Natural killer cell (primary cell): ENCODE measurements at regions not wholly inside any gene's neighbourhood (a gene's known extent, or its start where the extent isn't known, plus 50 kb on each side); places are given as distances from the start of the nearest gene placed in this dataset.

Source experiments
- ATAC-seq, 3 donors: fragments of 150-1000 bp in 2 of 3; fragments of 200-7000 bp in 1 of 3; cut with Tn5 transposase; 1 replicate in 1 of 3; 2 replicates in 2 of 3; pipeline ENCODE4 v1.10.0; 2021; ENCODE audit warnings: mild to moderate bottlenecking in 2 of 3, moderate library complexity in 2 of 3
- DNase-seq, 2 donors: peaks; one replicate each; pipeline versions ENCODE4 v3.0.0 to v3.0.0-alpha.2; 2013 to 2021; ENCODE audit warnings: mixed read lengths in 1 of 2
- H3K27ac ChIP-seq: one replicate; pipeline ENCODE4 v1.5.1; 2013; ENCODE audit warnings: mild to moderate bottlenecking, low read length
- H3K27me3 ChIP-seq: one replicate; pipeline ENCODE4 v1.6.1; 2013; ENCODE audit warnings: low read length; ENCODE audit not compliant: control insufficient read depth, insufficient read depth
- H3K36me3 ChIP-seq: one replicate; pipeline ENCODE4 v1.6.1; 2013; ENCODE audit warnings: low read length; ENCODE audit not compliant: control insufficient read depth, insufficient read depth
- H3K4me1 ChIP-seq: one replicate; pipeline ENCODE4 v1.6.1; 2013; ENCODE audit warnings: low read length; ENCODE audit not compliant: control insufficient read depth, insufficient read depth
- H3K4me3 ChIP-seq: one replicate; pipeline ENCODE4 v1.5.1; 2013; ENCODE audit warnings: low read length
- H3K9me3 ChIP-seq: one replicate; pipeline ENCODE4 v1.6.1; 2013; ENCODE audit warnings: low read length; ENCODE audit not compliant: control insufficient read depth, insufficient read depth
- H3K27ac Mint-ChIP-seq, 2 donors: one replicate each; pipeline ENCODE4 v1.8.0; 2022; ENCODE audit warnings: mild to moderate bottlenecking in 2 of 2, mixed read lengths in 2 of 2, moderate library complexity in 1 of 2
- H3K27me3 Mint-ChIP-seq, 2 donors: one replicate each; pipeline ENCODE4 v1.8.0; 2022; ENCODE audit warnings: low read depth in 2 of 2, mixed read lengths in 2 of 2
- H3K36me3 Mint-ChIP-seq: one replicate; pipeline ENCODE4 v1.8.0; 2022; ENCODE audit warnings: mixed read lengths
- H3K4me1 Mint-ChIP-seq, 2 donors: one replicate each; pipeline ENCODE4 v1.8.0; 2022; ENCODE audit warnings: mixed read lengths in 2 of 2
- H3K4me3 Mint-ChIP-seq: one replicate; pipeline ENCODE4 v1.8.0; 2022; ENCODE audit warnings: mild to moderate bottlenecking, moderate library complexity, mixed read lengths
- H3K9me3 Mint-ChIP-seq, 2 donors: one replicate each; pipeline ENCODE4 v1.8.0; 2022; ENCODE audit warnings: mixed read lengths in 2 of 2
- WGBS: methylation state at CpG from one replicate; pipeline ENCODE4 v1.1.7; 2013; ENCODE audit warnings: missing lambda C conversion rate; ENCODE audit not compliant: insufficient coverage; 5-methylcytosine and 5-hydroxymethylcytosine counted together
- intact Hi-C: fragments of 100-400 bp; cut with micrococcal nuclease; formaldehyde crosslinking; loops from one replicate; pipeline ENCODE4 v1.14.2; 2022
- TF ChIP-seq, protein P1 (sequence below): fragments of 200-600 bp; IDR thresholded peaks from one replicate; pipeline ENCODE4 v1.8.0; 2022; ENCODE audit warnings: antibody characterized with exemption

GRCh38 chr21:28336314-28336713 is 656.4 kb downstream of the LTN1 start:
- Histone ChIP-seq H3K4me1 (no peaks in the 10 kb centered on the region), H3K4me3 (no peak overlapping the region), H3K9me3 (no peaks in the 10 kb centered on the region), H3K27me3 (no peaks in the 10 kb centered on the region), H3K36me3 (no peaks in the 10 kb centered on the region), H3K27ac (no peak overlapping the region)
- Mint-ChIP-seq H3K4me1 (no peaks in the 10 kb centered on the region), H3K27me3 (no peaks in the 10 kb centered on the region), H3K4me3 (no peak overlapping the region), H3K27ac (no peak overlapping the region), H3K36me3 (no peaks in the 10 kb centered on the region), H3K9me3 (no peaks in the 10 kb centered on the region)
- TF ChIP-seq, protein P1, sequence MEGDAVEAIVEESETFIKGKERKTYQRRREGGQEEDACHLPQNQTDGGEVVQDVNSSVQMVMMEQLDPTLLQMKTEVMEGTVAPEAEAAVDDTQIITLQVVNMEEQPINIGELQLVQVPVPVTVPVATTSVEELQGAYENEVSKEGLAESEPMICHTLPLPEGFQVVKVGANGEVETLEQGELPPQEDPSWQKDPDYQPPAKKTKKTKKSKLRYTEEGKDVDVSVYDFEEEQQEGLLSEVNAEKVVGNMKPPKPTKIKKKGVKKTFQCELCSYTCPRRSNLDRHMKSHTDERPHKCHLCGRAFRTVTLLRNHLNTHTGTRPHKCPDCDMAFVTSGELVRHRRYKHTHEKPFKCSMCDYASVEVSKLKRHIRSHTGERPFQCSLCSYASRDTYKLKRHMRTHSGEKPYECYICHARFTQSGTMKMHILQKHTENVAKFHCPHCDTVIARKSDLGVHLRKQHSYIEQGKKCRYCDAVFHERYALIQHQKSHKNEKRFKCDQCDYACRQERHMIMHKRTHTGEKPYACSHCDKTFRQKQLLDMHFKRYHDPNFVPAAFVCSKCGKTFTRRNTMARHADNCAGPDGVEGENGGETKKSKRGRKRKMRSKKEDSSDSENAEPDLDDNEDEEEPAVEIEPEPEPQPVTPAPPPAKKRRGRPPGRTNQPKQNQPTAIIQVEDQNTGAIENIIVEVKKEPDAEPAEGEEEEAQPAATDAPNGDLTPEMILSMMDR, result no peak
- ATAC-seq (no peak), DNase-seq (peak in 1 of 2 donors; percentile 2)
- 43% methylated on average over 3 of the region's 3 CpGs for WGBS
- intact Hi-C loops, result no loop called here

DNA sequence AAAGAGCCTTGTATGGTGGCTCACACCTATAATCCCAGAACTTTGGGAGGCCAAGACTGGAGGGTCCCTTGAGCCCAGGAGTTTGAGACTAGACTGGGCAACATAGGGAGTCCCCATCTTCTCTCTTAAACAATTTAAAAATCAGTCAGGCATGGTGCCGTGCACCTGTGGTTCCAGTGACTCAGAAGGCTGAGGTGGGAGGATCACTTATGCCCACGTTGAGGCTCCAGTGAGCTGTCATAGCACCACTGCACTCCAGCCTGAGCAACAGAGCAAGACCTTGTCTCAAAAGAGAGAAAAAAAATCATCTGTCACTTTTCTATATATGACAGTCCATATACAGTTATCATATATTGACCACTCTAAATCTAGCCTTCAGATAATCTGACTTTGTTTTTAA is 658.3 kb downstream of the LTN1 start:
- TF ChIP-seq, protein P1, result no peak
- no peaks in the 10 kb centered on the region for H3K4me1 Mint-ChIP-seq
- no peak overlapping the region for H3K4me3 Mint-ChIP-seq
- 63% methylated on average over 2 of the region's 2 CpGs for WGBS
- H3K4me3 ChIP-seq, result no peak overlapping the region
- H3K36me3 Mint-ChIP-seq, result no peaks in the 10 kb centered on the region
- H3K4me1 ChIP-seq, result no peaks in the 10 kb centered on the region
- DNase-seq (no peak), ATAC-seq (no peak)
- peaks cover 0 to 3% of the 10 kb centered on the region in 2 donors for H3K9me3 Mint-ChIP-seq
- no peaks in the 10 kb centered on the region for H3K36me3 ChIP-seq
- H3K9me3 ChIP-seq, result no peaks in the 10 kb centered on the region
- no peaks in the 10 kb centered on the region for H3K27me3 ChIP-seq
- no peaks in the 10 kb centered on the region for H3K27me3 Mint-ChIP-seq
- H3K27ac Mint-ChIP-seq, result no peak overlapping the region
- intact Hi-C loops, result no loop called here
- H3K27ac ChIP-seq, result no peak overlapping the region

DNA sequence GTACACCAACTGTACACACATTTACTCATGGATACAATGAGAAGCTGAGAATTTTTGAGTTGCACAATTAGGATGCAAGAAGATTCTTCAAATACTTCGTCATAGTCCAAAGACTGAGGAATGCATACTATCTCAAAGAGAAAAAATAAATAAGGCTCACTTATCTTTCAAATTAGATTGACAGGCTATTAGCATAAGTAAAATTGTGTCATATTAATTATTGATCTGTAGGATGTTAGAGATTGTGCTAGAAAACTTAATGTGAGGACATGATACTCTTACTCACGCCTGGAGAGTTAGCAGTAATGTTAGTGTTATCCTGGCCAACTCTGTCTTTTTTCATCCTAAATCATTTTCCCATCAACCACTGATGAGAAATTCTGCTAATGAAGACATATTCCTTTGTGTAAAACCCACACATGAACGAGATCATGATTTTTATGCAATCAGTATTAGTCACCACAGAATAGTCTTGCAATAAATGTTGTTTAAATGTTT is 659.0 kb downstream of the LTN1 start:
- Mint-ChIP-seq H3K27ac (no peak overlapping the region), H3K36me3 (no peaks in the 10 kb centered on the region), H3K4me1 (no peaks in the 10 kb centered on the region), H3K9me3 (peaks cover 3% of the 10 kb centered on the region in 2 donors), H3K4me3 (no peak overlapping the region), H3K27me3 (no peaks in the 10 kb centered on the region)
- TF ChIP-seq, protein P1, result no peak
- H3K27me3 ChIP-seq, result no peaks in the 10 kb centered on the region
- intact Hi-C loops, result no loop called here
- no peak overlapping the region for H3K27ac ChIP-seq
- no peak for ATAC-seq
- no peak for DNase-seq
- no peaks in the 10 kb centered on the region for H3K4me1 ChIP-seq
- 76% methylated on average over 2 of the region's 3 CpGs for WGBS
- H3K4me3 ChIP-seq, result no peak overlapping the region
- no peaks in the 10 kb centered on the region for H3K9me3 ChIP-seq
- no peaks in the 10 kb centered on the region for H3K36me3 ChIP-seq

DNA sequence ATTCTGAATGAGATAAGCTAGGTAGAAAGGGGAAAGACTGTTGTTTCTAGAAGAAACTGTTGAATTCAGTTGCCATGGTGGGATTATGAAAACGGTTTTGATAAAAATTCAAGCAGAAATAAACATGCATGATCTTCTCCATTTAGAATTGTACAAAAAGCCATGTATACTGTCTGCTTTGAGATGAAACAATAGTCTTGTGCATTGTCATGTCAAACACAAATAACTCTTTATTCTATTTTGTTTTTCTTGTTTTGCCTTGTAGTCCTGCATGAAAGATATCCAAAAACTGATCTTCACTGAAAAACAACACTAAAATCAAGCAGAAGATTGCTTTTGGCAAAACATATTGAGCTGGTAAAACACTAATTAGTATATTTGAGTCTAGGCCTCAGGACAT is 659.9 kb downstream of the LTN1 start:
- TF ChIP-seq, protein P1, result no peak
- H3K36me3 Mint-ChIP-seq, result no peaks in the 10 kb centered on the region
- no peaks in the 10 kb centered on the region for H3K9me3 ChIP-seq
- H3K4me3 ChIP-seq, result no peak overlapping the region
- H3K4me1 Mint-ChIP-seq, result no peaks in the 10 kb centered on the region
- no peak overlapping the region for H3K27ac ChIP-seq
- intact Hi-C loops, result no loop called here
- no peaks in the 10 kb centered on the region for H3K4me1 ChIP-seq
- H3K27me3 Mint-ChIP-seq, result no peaks in the 10 kb centered on the region
- no CpG with 5 or more reads among the region's 1 CpG for WGBS
- no peaks in the 10 kb centered on the region for H3K27me3 ChIP-seq
- DNase-seq, result no peak
- H3K36me3 ChIP-seq, result no peaks in the 10 kb centered on the region
- no peak for ATAC-seq
- H3K4me3 Mint-ChIP-seq, result no peak overlapping the region
- peaks cover 3 to 7% of the 10 kb centered on the region in 2 donors for H3K9me3 Mint-ChIP-seq
- H3K27ac Mint-ChIP-seq, result no peak overlapping the region
